ENCODE measurements at regions not wholly inside any gene's neighbourhood (a gene's known extent, or its start where the extent isn't known, plus 50 kb on each side); places are given as distances from the start of the nearest gene placed in this dataset.

GRCh38 chr1:193606035-193606434, 419.6 kb upstream of the B3GALT2 start:
- no peak for TF ChIP-seq POLR2A (IDR thresholded peaks at IDR 0.05; ENCODE audit: borderline replicate concordance, extremely low read depth, insufficient read depth, insufficient read length)
- no peak for TF ChIP-seq ELF1 (IDR thresholded peaks at IDR 0.05; ENCODE audit: borderline replicate concordance, low read depth)
- TF ChIP-seq ZNF274 (IDR thresholded peaks at IDR 0.05; ENCODE audit: low read depth, low read length), result no peak
- TF ChIP-seq POLR2AphosphoS5 (IDR thresholded peaks at IDR 0.05; ENCODE audit: low read depth, low read length), result no peak
- TF ChIP-seq JUND (IDR thresholded peaks at IDR 0.05), result no peak
- TF ChIP-seq SP1 (IDR thresholded peaks at IDR 0.05; ENCODE audit: low read depth), result no peak
- no peak for TF ChIP-seq EZH2 (IDR thresholded peaks at IDR 0.05)
- TF ChIP-seq CTCF (IDR thresholded peaks at IDR 0.05 in 2 of 3, conservative IDR thresholded peaks at IDR 0.05 in 1 of 3; ENCODE audit: borderline replicate concordance in 1 of 3, insufficient read depth in 1 of 3, low read depth in 2 of 3, low read length in 2 of 3), result no peak
- no peak for TF ChIP-seq EZH2phosphoT487 (IDR thresholded peaks at IDR 0.05; ENCODE audit: borderline replicate concordance)
- no peak for TF ChIP-seq ZBTB33 (IDR thresholded peaks at IDR 0.05; ENCODE audit: extremely low read depth, insufficient replicate concordance, low read length)
- TF ChIP-seq EGR1 (IDR thresholded peaks at IDR 0.05; ENCODE audit: low read depth), result no peak
- TF ChIP-seq CBX3 (IDR thresholded peaks at IDR 0.05; ENCODE audit: low read depth), result no peak
- no peak for TF ChIP-seq YY1 (IDR thresholded peaks at IDR 0.05; ENCODE audit: extremely low read depth, insufficient replicate concordance, low read depth, low read length)

Measured in HCT116 (cell line).